NCI-H1417 treated with DMSO at 0.1 percent for 48 hours (cell line): ENCODE measurements at regions not wholly inside any gene's neighbourhood (a gene's known extent, or its start where the extent isn't known, plus 50 kb on each side); places are given as distances from the start of the nearest gene placed in this dataset.

Experiments
- DNase-seq: peaks from one replicate; lab custom pipeline; 2025; lab: John Stamatoyannopoulos, UW

GRCh38 chr5:52173133-52173532, 614.6 kb upstream of the ITGA1 start:
- DNase-seq = no peak

- DNase-seq = no peak
Observed at GRCh38 chr5:52177193-52177592, 610.5 kb upstream of the ITGA1 start.

GRCh38 chr5:52181403-52181802, 606.3 kb upstream of the ITGA1 start:
- DNase-seq = no peak

DNA sequence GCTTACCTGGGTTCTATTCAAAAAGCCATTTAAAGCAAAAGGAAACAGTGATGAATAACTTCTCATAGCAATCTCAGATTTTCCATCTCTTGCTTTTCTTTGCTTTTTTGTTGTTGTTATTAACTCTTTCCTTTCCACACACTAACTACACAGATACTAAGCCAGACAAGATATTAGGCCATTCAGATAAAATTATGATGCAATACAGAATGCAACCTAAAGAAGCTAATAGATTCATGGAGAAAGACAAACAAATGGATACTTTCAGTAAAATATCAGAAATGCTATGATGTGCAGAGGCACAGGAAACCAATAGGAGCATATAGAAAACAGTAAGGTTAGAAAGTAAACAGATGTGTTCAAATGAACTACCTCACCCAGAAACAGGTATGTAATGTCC, 597.0 kb upstream of the ITGA1 start:
- DNase-seq = no peak

- no peak for DNase-seq
Observed at GRCh38 chr5:52199833-52200232, 587.9 kb upstream of the ITGA1 start.

DNA sequence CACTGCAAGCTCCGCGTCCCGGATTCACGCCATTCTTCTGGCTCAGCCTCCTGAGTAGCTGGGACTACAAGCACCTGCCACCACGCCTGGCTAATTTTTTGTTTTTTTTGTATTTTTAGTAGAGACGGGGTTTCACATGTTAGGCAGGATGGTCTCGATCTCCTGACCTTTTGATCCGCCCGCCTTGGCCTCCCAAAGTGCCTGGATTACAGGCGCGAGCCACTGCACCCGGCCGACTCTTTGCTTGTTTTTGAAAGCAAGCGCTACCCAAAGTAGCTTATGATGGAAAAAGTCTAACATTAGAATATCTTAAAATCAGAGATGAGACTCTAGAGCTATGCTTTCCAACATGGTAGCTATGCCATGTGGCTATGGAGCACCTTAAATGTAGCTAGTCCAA, 585.5 kb upstream of the ITGA1 start:
- DNase-seq = no peak

DNA sequence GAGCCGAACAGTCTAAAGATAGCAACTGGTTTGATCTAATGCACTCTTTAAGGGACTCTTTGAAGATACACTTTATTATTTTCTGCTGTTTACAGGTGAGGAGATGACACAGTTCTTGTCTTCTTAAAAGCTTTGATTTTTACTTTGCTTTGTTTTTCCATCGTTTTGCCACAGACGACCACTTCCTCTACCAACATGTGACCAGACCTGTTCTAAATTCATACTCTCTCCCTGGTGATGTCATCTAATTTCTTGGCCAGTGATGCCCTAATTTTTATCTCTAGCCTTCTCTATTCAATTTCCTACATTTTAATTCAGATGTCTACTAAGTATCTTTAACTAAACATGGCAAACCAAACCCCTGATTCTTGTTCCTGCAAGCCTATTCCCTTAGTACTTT, 583.4 kb upstream of the ITGA1 start:
- no peak for DNase-seq
